ENCODE measurements at regions not wholly inside any gene's neighbourhood (a gene's known extent, or its start where the extent isn't known, plus 50 kb on each side); places are given as distances from the start of the nearest gene placed in this dataset.

DNA sequence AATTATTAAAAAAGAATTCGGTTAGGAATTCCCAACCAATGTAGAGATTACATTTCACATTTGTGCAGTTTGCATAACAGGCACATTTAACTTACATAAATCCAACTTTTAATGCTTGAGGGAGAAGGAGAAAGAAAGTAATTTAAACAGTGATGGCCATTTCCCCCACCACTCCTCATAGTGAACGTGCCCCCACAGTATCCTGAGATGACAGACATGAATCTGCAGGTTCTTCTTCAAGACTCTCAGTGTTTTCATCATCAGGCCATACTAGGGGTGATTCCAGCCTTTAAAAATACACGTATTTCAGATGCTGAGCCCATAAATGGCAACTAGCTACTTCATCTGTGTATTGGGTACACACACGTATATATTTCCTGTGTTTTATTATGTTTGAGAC is 51.3 kb upstream of the WIPF1 start:
- TF ChIP-seq, protein P1, sequence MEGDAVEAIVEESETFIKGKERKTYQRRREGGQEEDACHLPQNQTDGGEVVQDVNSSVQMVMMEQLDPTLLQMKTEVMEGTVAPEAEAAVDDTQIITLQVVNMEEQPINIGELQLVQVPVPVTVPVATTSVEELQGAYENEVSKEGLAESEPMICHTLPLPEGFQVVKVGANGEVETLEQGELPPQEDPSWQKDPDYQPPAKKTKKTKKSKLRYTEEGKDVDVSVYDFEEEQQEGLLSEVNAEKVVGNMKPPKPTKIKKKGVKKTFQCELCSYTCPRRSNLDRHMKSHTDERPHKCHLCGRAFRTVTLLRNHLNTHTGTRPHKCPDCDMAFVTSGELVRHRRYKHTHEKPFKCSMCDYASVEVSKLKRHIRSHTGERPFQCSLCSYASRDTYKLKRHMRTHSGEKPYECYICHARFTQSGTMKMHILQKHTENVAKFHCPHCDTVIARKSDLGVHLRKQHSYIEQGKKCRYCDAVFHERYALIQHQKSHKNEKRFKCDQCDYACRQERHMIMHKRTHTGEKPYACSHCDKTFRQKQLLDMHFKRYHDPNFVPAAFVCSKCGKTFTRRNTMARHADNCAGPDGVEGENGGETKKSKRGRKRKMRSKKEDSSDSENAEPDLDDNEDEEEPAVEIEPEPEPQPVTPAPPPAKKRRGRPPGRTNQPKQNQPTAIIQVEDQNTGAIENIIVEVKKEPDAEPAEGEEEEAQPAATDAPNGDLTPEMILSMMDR (conservative IDR thresholded peaks at IDR 0.05 in 1 of 2, IDR thresholded peaks at IDR 0.05 in 1 of 2; ENCODE audit: low read depth in 1 of 2, low read length in 2 of 2), result no peak
- TF ChIP-seq EZH2 (IDR thresholded peaks at IDR 0.05; ENCODE audit: low read length, missing control alignments), result no peak
